NCI-H510A treated with DMSO at 0.1 percent for 48 hours (cell line): ENCODE measurements at regions not wholly inside any gene's neighbourhood (a gene's known extent, or its start where the extent isn't known, plus 50 kb on each side); places are given as distances from the start of the nearest gene placed in this dataset.
"Not testable (repeated sequence)": the region's sequence is repeated elsewhere in the genome, so short reads cannot be mapped to it uniquely, and the experiment has no call there.

Source experiments
- DNase-seq: peaks from one replicate; lab custom pipeline; 2025; lab: John Stamatoyannopoulos, UW

GRCh38 chr4:180280726-180281297 lies 1962.4 kb upstream of the TENM3 start:
- DNase-seq: no peak

GRCh38 chr4:180281724-180282123 lies 1961.5 kb upstream of the TENM3 start:
- no peak for DNase-seq

GRCh38 chr4:180284267-180284666 lies 1958.9 kb upstream of the TENM3 start:
- DNase-seq: no peak

- DNase-seq: no peak
These were observed 1957.4 kb upstream of the TENM3 start for GRCh38 chr4:180285796-180286195.

GRCh38 chr4:180292339-180292738 lies 1950.9 kb upstream of the TENM3 start:
- DNase-seq: no peak

- DNase-seq: no peak
These were observed 1947.1 kb upstream of the TENM3 start for GRCh38 chr4:180296036-180296599.

GRCh38 chr4:180304321-180304720 lies 1938.9 kb upstream of the TENM3 start:
- no peak for DNase-seq

- no peak for DNase-seq
These were observed 1932.6 kb upstream of the TENM3 start for GRCh38 chr4:180310616-180311015.

GRCh38 chr4:180314972-180315371 lies 1928.2 kb upstream of the TENM3 start:
- no peak for DNase-seq

- no peak for DNase-seq
These were observed 1912.7 kb upstream of the TENM3 start for GRCh38 chr4:180330521-180330920.

- DNase-seq: no peak
These were observed 1910.0 kb upstream of the TENM3 start for GRCh38 chr4:180333162-180333561.

- DNase-seq: no peak
These were observed 1907.6 kb upstream of the TENM3 start for GRCh38 chr4:180335566-180335965.

GRCh38 chr4:180336494-180337090 lies 1906.6 kb upstream of the TENM3 start:
- DNase-seq: no peak

GRCh38 chr4:180341926-180342325 lies 1901.3 kb upstream of the TENM3 start:
- DNase-seq: no peak

GRCh38 chr4:180350901-180351300 lies 1892.3 kb upstream of the TENM3 start:
- DNase-seq: no peak

- DNase-seq: no peak
These were observed 1886.4 kb upstream of the TENM3 start for GRCh38 chr4:180356766-180357165.

GRCh38 chr4:180360113-180360512 lies 1883.1 kb upstream of the TENM3 start:
- not testable (repeated sequence) for DNase-seq

- no peak for DNase-seq
These were observed 1879.4 kb upstream of the TENM3 start for GRCh38 chr4:180363815-180364214.

GRCh38 chr4:180372691-180373090 lies 1870.5 kb upstream of the TENM3 start:
- no peak for DNase-seq

GRCh38 chr4:180377741-180378140 lies 1865.5 kb upstream of the TENM3 start:
- no peak for DNase-seq

- no peak for DNase-seq
These were observed 1862.5 kb upstream of the TENM3 start for GRCh38 chr4:180380733-180381132.

GRCh38 chr4:180391613-180392012 lies 1851.6 kb upstream of the TENM3 start:
- no peak for DNase-seq

- DNase-seq: no peak
These were observed 1848.9 kb upstream of the TENM3 start for GRCh38 chr4:180394312-180394711.

GRCh38 chr4:180394730-180395129 lies 1848.5 kb upstream of the TENM3 start:
- no peak for DNase-seq
